H9 (cell line): ENCODE measurements at regions not wholly inside any gene's neighbourhood (a gene's known extent, or its start where the extent isn't known, plus 50 kb on each side); places are given as distances from the start of the nearest gene placed in this dataset.
A peak's percentile ranks its signal among the peaks of the same experiment; 100 is the strongest.

Experiments used
- DNase-seq: peaks from one replicate; pipeline ENCODE4 v3.0.0-alpha.2; 2017
- H2AFZ ChIP-seq: one replicate; pipeline ENCODE4 v1.6.1; 2013; ENCODE audit warnings: mild to moderate bottlenecking, low read length, control low read depth, moderate library complexity
- H2AK5ac ChIP-seq: 2 replicates; pipeline ENCODE4 v1.6.1; 2013; ENCODE audit warnings: low read length, control low read depth, mixed read lengths; ENCODE audit not compliant: insufficient read length
- H2BK120ac ChIP-seq: one replicate; pipeline ENCODE4 v1.6.1; 2013; ENCODE audit warnings: low read depth, mild to moderate bottlenecking, low read length, control low read depth, inconsistent platforms; ENCODE audit not compliant: poor library complexity, severe bottlenecking
- H2BK12ac ChIP-seq: 2 replicates; pipeline ENCODE4 v1.6.1; 2013; ENCODE audit warnings: low read length, control low read depth, mixed read lengths, low read depth; ENCODE audit not compliant: insufficient read length
- H2BK15ac ChIP-seq: 2 replicates; pipeline ENCODE4 v1.6.1; 2013; ENCODE audit warnings: low read depth, low read length, control low read depth
- H2BK20ac ChIP-seq: one replicate; pipeline ENCODE4 v1.6.1; 2013; ENCODE audit warnings: low read depth, mild to moderate bottlenecking, low read length, control low read depth, inconsistent platforms; ENCODE audit not compliant: poor library complexity, severe bottlenecking
- H2BK5ac ChIP-seq: 2 replicates; pipeline ENCODE4 v1.6.1; 2013; ENCODE audit warnings: low read length, control low read depth, mixed read lengths; ENCODE audit not compliant: insufficient read length
- H3K14ac ChIP-seq: 2 replicates; pipeline ENCODE4 v1.6.1; 2013; ENCODE audit warnings: low read length, control low read depth; ENCODE audit not compliant: insufficient read depth
- H3K18ac ChIP-seq: 2 replicates; pipeline ENCODE4 v1.6.1; 2013; ENCODE audit warnings: low read depth, mild to moderate bottlenecking, mixed read lengths, low read length, control low read depth; ENCODE audit not compliant: insufficient read length
- H3K23ac ChIP-seq: 2 replicates; pipeline ENCODE4 v1.6.1; 2013; ENCODE audit warnings: low read length, control low read depth, mixed read lengths, low read depth; ENCODE audit not compliant: insufficient read length
- H3K23me2 ChIP-seq: 2 replicates; pipeline ENCODE4 v1.6.1; 2013; ENCODE audit warnings: low read depth, mild to moderate bottlenecking, mixed read lengths, low read length, control low read depth; ENCODE audit not compliant: insufficient read length, poor library complexity, severe bottlenecking
- H3K27ac ChIP-seq: 2 replicates; pipeline ENCODE4 v1.5.1; 2013; ENCODE audit warnings: low read length, control low read depth, mixed read lengths, low read depth; ENCODE audit not compliant: insufficient read length
- H3K27me3 ChIP-seq: 2 replicates; pipeline ENCODE4 v1.6.1; 2013; ENCODE audit warnings: low read length, control low read depth, inconsistent platforms; ENCODE audit not compliant: insufficient read depth
- H3K4ac ChIP-seq: 2 replicates; pipeline ENCODE4 v1.6.1; 2013; ENCODE audit warnings: low read depth, mild to moderate bottlenecking, control low read depth, inconsistent platforms, low read length, moderate library complexity
- H3K4me1 ChIP-seq: 2 replicates; pipeline ENCODE4 v1.6.1; 2013; ENCODE audit warnings: low read length, control low read depth, inconsistent platforms; ENCODE audit not compliant: insufficient read depth
- H3K4me2 ChIP-seq: 2 replicates; pipeline ENCODE4 v1.6.1; 2013; ENCODE audit warnings: low read length, control low read depth, mixed read lengths; ENCODE audit not compliant: insufficient read length, insufficient read depth
- H3K56ac ChIP-seq: 2 replicates; pipeline ENCODE4 v1.6.1; 2013; ENCODE audit warnings: low read depth, mild to moderate bottlenecking, mixed read lengths, low read length, control low read depth; ENCODE audit not compliant: insufficient read length
- H3K79me1 ChIP-seq: 2 replicates; pipeline ENCODE4 v1.6.1; 2013; ENCODE audit warnings: low read depth, mild to moderate bottlenecking, moderate library complexity, low read length, control low read depth, inconsistent platforms; ENCODE audit not compliant: insufficient read depth, poor library complexity, severe bottlenecking
- H3K79me2 ChIP-seq: 2 replicates; pipeline ENCODE4 v1.6.1; 2013; ENCODE audit warnings: low read length, control low read depth, inconsistent platforms; ENCODE audit not compliant: insufficient read depth
- H3K9ac ChIP-seq: 2 replicates; pipeline ENCODE4 v1.6.1; 2013; ENCODE audit warnings: low read length, control low read depth, mixed read lengths; ENCODE audit not compliant: insufficient read length; ENCODE audit errors: extremely low read depth
- H3K9me3 ChIP-seq: one replicate; pipeline ENCODE4 v1.6.1; 2013; ENCODE audit warnings: low read depth, low read length, inconsistent platforms; ENCODE audit not compliant: control insufficient read depth
- H3T11ph ChIP-seq: one replicate; pipeline ENCODE4 v1.6.1; 2013; ENCODE audit warnings: mild to moderate bottlenecking, low read length, control low read depth, inconsistent platforms
- H4K20me1 ChIP-seq: one replicate; pipeline ENCODE4 v1.6.1; 2013; ENCODE audit not compliant: control insufficient read depth, insufficient read length, insufficient read depth
- H4K5ac ChIP-seq: 2 replicates; pipeline ENCODE4 v1.6.1; 2013; ENCODE audit warnings: low read depth, mild to moderate bottlenecking, mixed read lengths, low read length, control low read depth; ENCODE audit not compliant: insufficient read length
- H4K8ac ChIP-seq: replicated peaks from 2 replicates; pipeline ENCODE4 v1.6.1; 2013; ENCODE audit warnings: low read length, control low read depth, mixed read lengths, low read depth; ENCODE audit not compliant: insufficient read length
- H4K91ac ChIP-seq: 2 replicates; pipeline ENCODE4 v1.6.1; 2013; ENCODE audit warnings: low read depth, mild to moderate bottlenecking, moderate library complexity, mixed read lengths, low read length, control low read depth; ENCODE audit not compliant: insufficient read length
- H3K27ac Mint-ChIP-seq, 3 experiments: 2 replicates in 2 of 3; 3 replicates in 1 of 3; pipeline ENCODE4 v1.8.0; 2020 to 2021; ENCODE audit warnings: mixed read lengths in 3 of 3, mild to moderate bottlenecking in 1 of 3, moderate library complexity in 1 of 3
- H3K27me3 Mint-ChIP-seq: 2 replicates; pipeline ENCODE4 v1.8.0; 2021; ENCODE audit warnings: low read depth, mild to moderate bottlenecking, moderate library complexity, mixed read lengths
- H3K36me3 Mint-ChIP-seq, 3 experiments: 2 replicates in 2 of 3; 3 replicates in 1 of 3; pipeline ENCODE4 v1.8.0; 2020 to 2021; ENCODE audit warnings: low read depth in 3 of 3, mixed read lengths in 3 of 3; ENCODE audit not compliant: insufficient read depth in 1 of 3
- H3K4me1 Mint-ChIP-seq, 2 experiments: 2 replicates each; pipeline ENCODE4 v1.8.0; 2020; ENCODE audit warnings: mixed read lengths in 2 of 2
- H3K4me3 Mint-ChIP-seq, 2 experiments: 2 replicates in 1 of 2; 3 replicates in 1 of 2; pipeline ENCODE4 v1.8.0; 2020 to 2021; ENCODE audit warnings: mild to moderate bottlenecking in 2 of 2, mixed read lengths in 2 of 2, moderate library complexity in 1 of 2
- H3K9me3 Mint-ChIP-seq, 2 experiments: 2 replicates in 1 of 2; 3 replicates in 1 of 2; pipeline ENCODE4 v1.8.0; 2020; ENCODE audit warnings: mild to moderate bottlenecking in 2 of 2, mixed read lengths in 2 of 2, moderate library complexity in 1 of 2
- CTCF ChIP-seq: fragments of 200-600 bp; sonication (generic); conservative IDR thresholded peaks from 3 replicates; pipeline ENCODE4 v1.8.0; 2021; ENCODE audit warnings: antibody characterized with exemption, mild to moderate bottlenecking
- WGBS: extraction: QIAGEN DNeasy Blood & Tissue Kit; methylation state at CpG from one replicate; pipeline ENCODE4 v1.1.7; 2013; ENCODE audit warnings: missing lambda C conversion rate, low lambda C conversion rate, mixed read lengths; ENCODE audit not compliant: insufficient read length; ENCODE audit errors: extremely low coverage; 5-methylcytosine and 5-hydroxymethylcytosine counted together

GRCh38 chr3:148466143-148466542 is 231.6 kb upstream of the AGTR1 start:
- Histone ChIP-seq H3K4me1 (peaks cover 3% of the 10 kb centered on the region; the same call in 1 of the 2 replicates), H3K23me2 (no peaks in the 10 kb centered on the region), H4K91ac (no peak overlapping the region), H4K8ac (no peak overlapping the region), H3K4ac (no peak overlapping the region), H2BK12ac (no peak overlapping the region), H3K9ac (no peak overlapping the region), H2BK5ac (no peak overlapping the region), H2AFZ (peak overlapping the region; percentile 85), H4K20me1 (no peaks in the 10 kb centered on the region), H3K79me2 (no peaks in the 10 kb centered on the region), H3K27me3 (no peaks in the 10 kb centered on the region), H2AK5ac (no peak overlapping the region), H4K5ac (no peak overlapping the region), H3T11ph (no peak overlapping the region), H2BK15ac (no peak overlapping the region), H3K27ac (no peak overlapping the region), H3K23ac (no peak overlapping the region), H2BK20ac (no peak overlapping the region), H3K14ac (no peak overlapping the region), H3K18ac (no peak overlapping the region), H2BK120ac (no peak overlapping the region), H3K79me1 (no peaks in the 10 kb centered on the region), H3K4me2 (no peak overlapping the region), H3K56ac (no peak overlapping the region), H3K9me3 (no peaks in the 10 kb centered on the region)
- TF ChIP-seq CTCF, result no peak
- Mint-ChIP-seq H3K4me3 (no peak overlapping the region), H3K27ac (peak overlapping the region in 2 of 3 experiments; percentile 8 to 40; a peak in 3 of 7 replicates), H3K36me3 (no peaks in the 10 kb centered on the region), H3K9me3 (no peaks in the 10 kb centered on the region; a peak in 2 of 5 replicates), H3K27me3 (no peaks in the 10 kb centered on the region), H3K4me1 (peaks cover 11 to 16% of the 10 kb centered on the region in 2 experiments)
- no CpG with 5 or more reads among the region's 2 CpGs for WGBS
- DNase-seq, result peak; percentile 29
